ENCODE measurements at regions not wholly inside any gene's neighbourhood (a gene's known extent, or its start where the extent isn't known, plus 50 kb on each side); places are given as distances from the start of the nearest gene placed in this dataset.

GRCh38 chr22:48740731-48741405, 1086.8 kb downstream of the BRD1 start:
- no peak for DNase-seq

- no peak for DNase-seq
Measured at GRCh38 chr22:48740086-48740730, 1087.5 kb downstream of the BRD1 start.

- DNase-seq = no peak
Measured at GRCh38 chr22:48739348-48740085, 1088.2 kb downstream of the BRD1 start.

GRCh38 chr22:48738204-48738980, 1089.3 kb downstream of the BRD1 start:
- no peak for DNase-seq

GRCh38 chr22:48737461-48738203, 1090.0 kb downstream of the BRD1 start:
- DNase-seq = no peak

- DNase-seq = no peak
Measured at GRCh38 chr22:48736593-48737460, 1090.8 kb downstream of the BRD1 start.

GRCh38 chr22:48734961-48735360, 1092.7 kb downstream of the BRD1 start:
- DNase-seq = no peak

GRCh38 chr22:48734359-48734758, 1093.3 kb downstream of the BRD1 start:
- no peak for DNase-seq

- DNase-seq = no peak
Measured at GRCh38 chr22:48729499-48730171, 1098.0 kb downstream of the BRD1 start.

GRCh38 chr22:48727454-48728058, 1100.1 kb downstream of the BRD1 start:
- no peak for DNase-seq

GRCh38 chr22:48724899-48725298, 1102.8 kb downstream of the BRD1 start:
- no peak for DNase-seq

GRCh38 chr22:48722661-48723060, 1105.0 kb downstream of the BRD1 start:
- no peak for DNase-seq

GRCh38 chr22:48721395-48721669, 1106.3 kb downstream of the BRD1 start:
- no peak for DNase-seq

- no peak for DNase-seq
Measured at GRCh38 chr22:48720662-48721394, 1106.8 kb downstream of the BRD1 start.

GRCh38 chr22:48719978-48720661, 1107.6 kb downstream of the BRD1 start:
- DNase-seq = no peak

GRCh38 chr22:48718818-48719500, 1108.7 kb downstream of the BRD1 start:
- DNase-seq = no peak

GRCh38 chr22:48717883-48718817, 1109.5 kb downstream of the BRD1 start:
- DNase-seq = no peak

Measured in activated CD4-positive, alpha-beta T cell treated with anti-CD3 and anti-CD28 coated beads, Interleukin-2, amount 50 U/mL, for 16 hours (primary cell).